Esophagus muscularis mucosa (tissue), 4 donors: ENCODE measurements at regions not wholly inside any gene's neighbourhood (a gene's known extent, or its start where the extent isn't known, plus 50 kb on each side); places are given as distances from the start of the nearest gene placed in this dataset.
A peak's percentile ranks its signal among the peaks of the same experiment; 100 is the strongest.

Source experiments
- DNase-seq: peaks from one replicate; pipeline ENCODE4 v3.0.0-alpha.2; 2017; ENCODE audit errors: extremely low spot score
- H3K27ac ChIP-seq, 4 donors: fragments of 200-600 bp; sonication (generic); replicated peaks in 1 of 4; 1 replicate in 3 of 4; 2 replicates in 1 of 4; pipeline ENCODE4 v1.5.1; 2016 to 2019; ENCODE audit warnings: mild to moderate bottlenecking in 1 of 4
- H3K27me3 ChIP-seq, 4 donors: fragments of 200-600 bp; sonication (generic); one replicate each; pipeline versions ENCODE4 v1.5.1 to v1.6.0; 2016 to 2019
- H3K36me3 ChIP-seq, 4 donors: fragments of 200-600 bp; sonication (generic); one replicate each; pipeline ENCODE4 v1.5.1; 2016 to 2019
- H3K4me1 ChIP-seq, 4 donors: fragments of 200-600 bp; sonication (generic); one replicate each; pipeline ENCODE4 v1.5.1; 2016 to 2019
- H3K4me3 ChIP-seq, 4 donors: fragments of 200-600 bp; sonication (generic); 1 replicate in 2 of 4; 2 replicates in 2 of 4; pipeline ENCODE4 v1.5.1; 2016 to 2019; ENCODE audit warnings: mild to moderate bottlenecking in 4 of 4, moderate library complexity in 1 of 4
- H3K9me3 ChIP-seq, 4 donors: fragments of 200-600 bp; sonication (generic); 1 replicate in 3 of 4; 2 replicates in 1 of 4; pipeline ENCODE4 v1.5.1; 2016 to 2019
- CTCF ChIP-seq, 3 experiments: fragments of 200-600 bp in 2 of 3; fragments of 450-650 bp in 1 of 3; sonication (generic) in 2 of 3; IDR thresholded peaks; one replicate each; pipeline ENCODE4 v1.5.1; 2017 to 2019; ENCODE audit warnings: antibody characterized with exemption in 3 of 3, mild to moderate bottlenecking in 2 of 3, moderate library complexity in 1 of 3
- EP300 ChIP-seq: sonication (generic); formaldehyde crosslinking; IDR thresholded peaks from one replicate; pipeline ENCODE4 v1.6.1; 2017; ENCODE audit warnings: antibody characterized with exemption
- POLR2A ChIP-seq: fragments of 450-650 bp; IDR thresholded peaks from one replicate; pipeline ENCODE4 v1.6.1; 2017; ENCODE audit warnings: antibody characterized with exemption, moderate library complexity, mild to moderate bottlenecking, low read depth
- POLR2AphosphoS5 ChIP-seq, 2 donors: sonication (generic); formaldehyde crosslinking; IDR thresholded peaks; one replicate each; pipeline ENCODE4 v1.6.1; 2017; ENCODE audit warnings: antibody characterized with exemption in 2 of 2
- WGBS: methylation state at CpG from one replicate; pipeline ENCODE4 v1.1.5; 2018; 5-methylcytosine and 5-hydroxymethylcytosine counted together
- intact Hi-C: fragments of 100-400 bp; cut with DNase I; formaldehyde crosslinking; loops from one replicate; pipeline ENCODE4 v1.15.1; 2023

- Histone ChIP-seq H3K4me1 (peaks cover 7 to 26% (median 24%) of the 10 kb centered on the region in 4 donors), H3K27ac (no peak overlapping the region), H3K9me3 (no peaks in the 10 kb centered on the region), H3K4me3 (no peak overlapping the region), H3K36me3 (no peaks in the 10 kb centered on the region), H3K27me3 (no peaks in the 10 kb centered on the region)
- no peak for DNase-seq
- WGBS, result 17% methylated on average over 1 of the region's 1 CpG
- intact Hi-C loops, result no loop called here
- no peak for TF ChIP-seq POLR2A
Observed at GRCh38 chr15:96092186-96092585, 238.3 kb upstream of the NR2F2 start.

GRCh38 chr15:96093063-96093462 is 237.4 kb upstream of the NR2F2 start:
- intact Hi-C loops, result no loop called here
- 56% methylated on average over 2 of the region's 2 CpGs for WGBS
- Histone ChIP-seq H3K27ac (no peak overlapping the region), H3K4me1 (peaks cover 3 to 18% (median 16%) of the 10 kb centered on the region in 4 donors), H3K4me3 (no peak overlapping the region), H3K27me3 (no peaks in the 10 kb centered on the region), H3K36me3 (no peaks in the 10 kb centered on the region), H3K9me3 (no peaks in the 10 kb centered on the region)
- no peak for DNase-seq
- TF ChIP-seq POLR2A (no peak), CTCF (IDR thresholded peaks at IDR 0.05) (no peak), POLR2AphosphoS5 (IDR thresholded peaks at IDR 0.05) (no peak), EP300 (no peak)

- no peaks in the 10 kb centered on the region for H3K9me3 ChIP-seq
- no peaks in the 10 kb centered on the region for H3K27me3 ChIP-seq
- TF ChIP-seq CTCF (IDR thresholded peaks at IDR 0.05), result no peak
- no peak for TF ChIP-seq POLR2AphosphoS5 (IDR thresholded peaks at IDR 0.05)
- no peak for TF ChIP-seq POLR2A
- TF ChIP-seq EP300, result no peak
- no peak overlapping the region for H3K4me3 ChIP-seq
- no peaks in the 10 kb centered on the region for H3K4me1 ChIP-seq
- H3K36me3 ChIP-seq, result no peaks in the 10 kb centered on the region
- WGBS, result 49% methylated on average over 2 of the region's 2 CpGs
- intact Hi-C loops, result no loop called here
- H3K27ac ChIP-seq, result no peak overlapping the region
- DNase-seq, result no peak
Observed at GRCh38 chr15:96097661-96098060, 232.8 kb upstream of the NR2F2 start.

- 68% methylated on average over 6 of the region's 6 CpGs for WGBS
- peak; percentile 21 for DNase-seq
- H3K36me3 ChIP-seq, result no peaks in the 10 kb centered on the region
- H3K27ac ChIP-seq, result no peak overlapping the region
- TF ChIP-seq CTCF (IDR thresholded peaks at IDR 0.05) (no peak), EP300 (no peak), POLR2A (no peak), POLR2AphosphoS5 (IDR thresholded peaks at IDR 0.05) (no peak)
- no peak overlapping the region for H3K4me3 ChIP-seq
- intact Hi-C loops, result no loop called here
- no peaks in the 10 kb centered on the region for H3K27me3 ChIP-seq
- H3K4me1 ChIP-seq, result no peaks in the 10 kb centered on the region
- no peaks in the 10 kb centered on the region for H3K9me3 ChIP-seq
Observed at GRCh38 chr15:96102631-96103030, 227.9 kb upstream of the NR2F2 start.

GRCh38 chr15:96106181-96106580 is 224.3 kb upstream of the NR2F2 start:
- WGBS, result 94% methylated on average over 1 of the region's 1 CpG
- H3K4me1 ChIP-seq, result no peaks in the 10 kb centered on the region
- no peaks in the 10 kb centered on the region for H3K27me3 ChIP-seq
- intact Hi-C loops, result no loop called here
- TF ChIP-seq POLR2AphosphoS5 (IDR thresholded peaks at IDR 0.05) (no peak), POLR2A (no peak), EP300 (no peak), CTCF (IDR thresholded peaks at IDR 0.05) (no peak)
- H3K27ac ChIP-seq, result no peak overlapping the region
- H3K4me3 ChIP-seq, result no peak overlapping the region
- H3K9me3 ChIP-seq, result no peaks in the 10 kb centered on the region
- no peaks in the 10 kb centered on the region for H3K36me3 ChIP-seq
- no peak for DNase-seq
